ENCODE measurements at regions not wholly inside any gene's neighbourhood (a gene's known extent, or its start where the extent isn't known, plus 50 kb on each side); places are given as distances from the start of the nearest gene placed in this dataset.

GRCh38 chr7:7108931-7109330, 73.4 kb upstream of the C1GALT1 start:
- TF ChIP-seq CTCF (IDR thresholded peaks at IDR 0.05) (no peak), POLR2A (IDR thresholded peaks at IDR 0.05) (no peak), EP300 (IDR thresholded peaks at IDR 0.05) (no peak)

Data from ovary (tissue), 3 donors.